ENCODE measurements at regions not wholly inside any gene's neighbourhood (a gene's known extent, or its start where the extent isn't known, plus 50 kb on each side); places are given as distances from the start of the nearest gene placed in this dataset.
"Not testable (repeated sequence)": the region's sequence is repeated elsewhere in the genome, so short reads cannot be mapped to it uniquely, and the experiment has no call there.

- no peak for DNase-seq
Measured at GRCh38 chr7:145252031-145252430, 416.2 kb upstream of the TPK1 start.

- no peak for DNase-seq
Measured at GRCh38 chr7:145224775-145225174, 388.9 kb upstream of the TPK1 start.

- no peak for DNase-seq
Measured at GRCh38 chr7:145219461-145219860, 383.6 kb upstream of the TPK1 start.

GRCh38 chr7:145216866-145217265 is 381.0 kb upstream of the TPK1 start:
- DNase-seq = no peak

- no peak for DNase-seq
Measured at GRCh38 chr7:145212050-145212449, 376.2 kb upstream of the TPK1 start.

GRCh38 chr7:145211211-145211610 is 375.4 kb upstream of the TPK1 start:
- DNase-seq = no peak

- DNase-seq = no peak
Measured at GRCh38 chr7:145193951-145194350, 358.1 kb upstream of the TPK1 start.

- no peak for DNase-seq
Measured at GRCh38 chr7:145184956-145185355, 349.1 kb upstream of the TPK1 start.

- DNase-seq = no peak
Measured at GRCh38 chr7:145183069-145183468, 347.2 kb upstream of the TPK1 start.

GRCh38 chr7:145175366-145175765 is 339.5 kb upstream of the TPK1 start:
- no peak for DNase-seq

GRCh38 chr7:145169908-145170307 is 334.1 kb upstream of the TPK1 start:
- no peak for DNase-seq

- DNase-seq = no peak
Measured at GRCh38 chr7:145168879-145169278, 333.0 kb upstream of the TPK1 start.

- DNase-seq = no peak
Measured at GRCh38 chr7:145168427-145168826, 332.6 kb upstream of the TPK1 start.

- DNase-seq = no peak
Measured at GRCh38 chr7:145156834-145157233, 321.0 kb upstream of the TPK1 start.

GRCh38 chr7:145152589-145152988 is 316.7 kb upstream of the TPK1 start:
- no peak for DNase-seq

GRCh38 chr7:145151676-145152075 is 315.8 kb upstream of the TPK1 start:
- DNase-seq = no peak

- no peak for DNase-seq
Measured at GRCh38 chr7:145147865-145148264, 312.0 kb upstream of the TPK1 start.

GRCh38 chr7:145143685-145144084 is 307.8 kb upstream of the TPK1 start:
- no peak for DNase-seq

GRCh38 chr7:145134377-145134776 is 298.5 kb upstream of the TPK1 start:
- DNase-seq = no peak

GRCh38 chr7:145123502-145123901 is 287.6 kb upstream of the TPK1 start:
- no peak for DNase-seq

GRCh38 chr7:145106001-145106400 is 270.1 kb upstream of the TPK1 start:
- no peak for DNase-seq

GRCh38 chr7:145105561-145105960 is 269.7 kb upstream of the TPK1 start:
- DNase-seq = no peak

GRCh38 chr7:145104400-145104799 is 268.5 kb upstream of the TPK1 start:
- no peak for DNase-seq

- DNase-seq = not testable (repeated sequence)
Measured at GRCh38 chr7:145102199-145102598, 266.3 kb upstream of the TPK1 start.

- no peak for DNase-seq
Measured at GRCh38 chr7:145092766-145093165, 256.9 kb upstream of the TPK1 start.

- no peak for DNase-seq
Measured at GRCh38 chr7:145088111-145088745, 252.4 kb upstream of the TPK1 start.
